ENCODE measurements at regions not wholly inside any gene's neighbourhood (a gene's known extent, or its start where the extent isn't known, plus 50 kb on each side); places are given as distances from the start of the nearest gene placed in this dataset.

DNA sequence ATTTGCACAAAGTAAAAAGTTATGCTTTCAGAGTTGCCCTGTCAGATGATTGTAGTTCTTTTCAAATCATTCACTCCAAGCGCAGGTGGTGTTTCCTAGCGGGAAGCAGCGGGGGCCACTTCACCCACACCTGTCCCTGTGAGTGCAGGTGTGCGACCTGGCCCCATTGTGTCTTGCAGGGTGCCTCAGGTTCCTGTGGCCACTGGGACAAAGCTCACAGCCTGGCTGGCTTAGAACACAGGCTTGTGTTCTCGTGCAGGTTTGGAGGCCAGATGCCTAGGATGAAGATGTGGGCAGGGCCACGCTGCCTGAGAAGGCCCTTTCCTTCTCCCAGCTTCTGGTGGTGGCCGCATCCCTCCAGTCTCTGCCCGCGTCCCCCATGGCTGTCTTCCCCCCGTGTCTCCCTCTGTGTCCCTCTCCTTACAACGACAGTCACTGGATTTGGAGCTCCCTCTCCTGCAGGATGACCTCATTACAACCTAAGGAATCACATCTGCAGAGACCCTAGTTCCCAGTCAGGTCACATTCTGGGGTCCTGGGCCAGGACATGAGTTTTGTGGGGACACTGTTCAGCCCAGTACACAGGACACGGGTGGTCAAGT is 90.5 kb downstream of the NPIPB11 start:
- Histone ChIP-seq H3K4me3 (no peak overlapping the region), H3K36me3 (no peaks in the 10 kb centered on the region), H3K9me3 (no peaks in the 10 kb centered on the region), H3K4me1 (peaks cover 0 to 2% of the 10 kb centered on the region in 2 donors), H3K27me3 (no peaks in the 10 kb centered on the region), H3K27ac (no peak overlapping the region)
- intact Hi-C loops (cut with DNase I; ENCODE audit: low total_unique reads) (no loop called here), in situ Hi-C loops (cut with MboI; ENCODE audit: low sequenced_read_pairs in 4 of 4) (no loop called here)
- TF ChIP-seq, protein P1, sequence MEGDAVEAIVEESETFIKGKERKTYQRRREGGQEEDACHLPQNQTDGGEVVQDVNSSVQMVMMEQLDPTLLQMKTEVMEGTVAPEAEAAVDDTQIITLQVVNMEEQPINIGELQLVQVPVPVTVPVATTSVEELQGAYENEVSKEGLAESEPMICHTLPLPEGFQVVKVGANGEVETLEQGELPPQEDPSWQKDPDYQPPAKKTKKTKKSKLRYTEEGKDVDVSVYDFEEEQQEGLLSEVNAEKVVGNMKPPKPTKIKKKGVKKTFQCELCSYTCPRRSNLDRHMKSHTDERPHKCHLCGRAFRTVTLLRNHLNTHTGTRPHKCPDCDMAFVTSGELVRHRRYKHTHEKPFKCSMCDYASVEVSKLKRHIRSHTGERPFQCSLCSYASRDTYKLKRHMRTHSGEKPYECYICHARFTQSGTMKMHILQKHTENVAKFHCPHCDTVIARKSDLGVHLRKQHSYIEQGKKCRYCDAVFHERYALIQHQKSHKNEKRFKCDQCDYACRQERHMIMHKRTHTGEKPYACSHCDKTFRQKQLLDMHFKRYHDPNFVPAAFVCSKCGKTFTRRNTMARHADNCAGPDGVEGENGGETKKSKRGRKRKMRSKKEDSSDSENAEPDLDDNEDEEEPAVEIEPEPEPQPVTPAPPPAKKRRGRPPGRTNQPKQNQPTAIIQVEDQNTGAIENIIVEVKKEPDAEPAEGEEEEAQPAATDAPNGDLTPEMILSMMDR (IDR thresholded peaks at IDR 0.05 in 4 of 5, conservative IDR thresholded peaks at IDR 0.05 in 1 of 5): peak in 2 of 5 experiments; percentile 28 to 36
- TF ChIP-seq POLR2A (IDR thresholded peaks at IDR 0.05): no peak
- ATAC-seq: peak; percentile 23 to 55
- no peak for DNase-seq

DNA sequence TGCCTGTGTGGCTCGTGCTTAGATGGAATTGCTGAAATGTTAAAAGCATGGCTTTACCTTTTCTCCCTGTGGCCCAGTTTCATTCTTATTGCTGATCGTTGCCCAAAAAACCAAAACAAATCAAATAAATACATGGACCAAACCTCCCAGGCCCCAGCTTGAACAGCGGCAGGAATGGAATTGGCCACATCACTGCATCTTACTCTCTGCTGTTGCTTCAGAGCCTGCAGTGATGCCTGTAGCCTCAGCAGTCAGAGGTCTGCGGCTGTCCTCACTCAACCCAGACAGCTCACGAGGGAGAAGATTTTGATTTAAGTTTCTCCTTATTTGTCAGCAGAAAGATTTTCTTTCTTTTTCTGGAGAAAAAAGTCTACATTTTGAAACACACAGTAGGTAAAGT is 91.5 kb downstream of the NPIPB11 start:
- ATAC-seq: no peak
- no peak overlapping the region for H3K4me3 ChIP-seq
- no peak for DNase-seq
- in situ Hi-C loops (cut with MboI; ENCODE audit: low sequenced_read_pairs in 4 of 4) (no loop called here), intact Hi-C loops (cut with DNase I; ENCODE audit: low total_unique reads) (no loop called here)
- no peaks in the 10 kb centered on the region for H3K27me3 ChIP-seq
- no peaks in the 10 kb centered on the region for H3K9me3 ChIP-seq
- peaks cover 0 to 7% of the 10 kb centered on the region in 2 donors for H3K4me1 ChIP-seq
- no peaks in the 10 kb centered on the region for H3K36me3 ChIP-seq
- TF ChIP-seq, protein P1 (IDR thresholded peaks at IDR 0.05 in 4 of 5, conservative IDR thresholded peaks at IDR 0.05 in 1 of 5): no peak
- no peak for TF ChIP-seq POLR2A (IDR thresholded peaks at IDR 0.05)
- no peak overlapping the region for H3K27ac ChIP-seq

DNA sequence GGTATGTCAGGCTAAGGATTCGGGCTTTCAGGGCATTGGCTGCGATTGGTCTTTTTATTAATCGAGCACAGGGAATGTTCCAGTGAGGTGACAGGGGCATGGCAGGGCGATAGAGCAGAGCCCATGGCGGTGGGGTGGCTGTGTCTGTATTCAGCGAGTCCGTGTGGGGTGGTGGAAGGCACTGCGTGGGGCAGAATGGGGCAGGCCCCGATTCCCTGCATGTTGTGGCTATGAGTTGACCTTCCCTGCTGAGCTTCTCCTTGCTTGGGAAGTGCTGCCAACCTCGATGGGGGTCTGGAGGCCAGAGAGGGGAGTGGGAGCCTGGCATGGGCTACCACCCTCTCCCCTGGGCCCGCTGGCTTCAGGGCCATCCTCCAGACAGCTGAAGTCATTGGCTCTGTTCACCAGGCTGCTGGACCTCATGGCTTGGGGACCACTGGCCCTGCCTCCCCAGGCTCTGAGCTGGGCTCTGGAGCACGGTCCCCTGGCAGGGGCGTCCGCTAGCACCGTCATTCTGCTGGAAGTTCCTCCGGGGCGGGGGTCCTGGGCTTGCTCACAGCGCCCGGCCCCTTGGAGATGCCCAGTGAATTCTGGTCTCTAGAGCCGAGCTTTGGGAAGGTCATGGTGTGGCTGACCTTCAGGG is 92.1 kb downstream of the NPIPB11 start:
- intact Hi-C loops (cut with DNase I; ENCODE audit: low total_unique reads): no loop called here
- DNase-seq: no peak
- no peak overlapping the region for H3K27ac ChIP-seq

DNA sequence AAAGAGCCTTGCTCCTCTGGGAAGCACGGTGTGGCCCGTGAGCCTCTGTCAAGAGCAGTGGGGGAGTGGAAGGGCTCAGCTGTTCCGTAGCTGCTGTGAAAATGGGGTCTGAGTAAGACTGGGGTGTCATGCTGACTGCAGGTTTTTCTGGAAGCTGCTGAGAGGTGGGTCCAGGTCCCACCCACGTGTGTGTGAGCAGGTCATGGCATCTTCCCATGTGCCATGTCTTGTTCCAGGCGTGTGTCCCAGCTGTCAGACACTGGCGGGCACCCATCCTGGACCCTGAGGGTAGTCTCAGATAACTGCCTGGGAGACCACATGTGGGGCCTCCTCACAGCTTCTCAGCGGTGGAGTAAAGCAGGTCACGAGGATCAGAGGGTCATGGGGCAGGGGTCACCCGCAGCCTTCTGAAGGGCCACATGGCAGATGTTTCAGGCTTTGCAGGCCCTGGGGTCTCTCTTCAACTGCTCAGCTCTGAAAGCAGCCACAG is 92.9 kb downstream of the NPIPB11 start:
- Histone ChIP-seq H3K9me3 (no peaks in the 10 kb centered on the region), H3K4me1 (peaks cover 0 to 7% of the 10 kb centered on the region in 2 donors), H3K27ac (no peak overlapping the region), H3K4me3 (no peak overlapping the region), H3K36me3 (no peaks in the 10 kb centered on the region), H3K27me3 (no peaks in the 10 kb centered on the region)
- DNase-seq (no peak), ATAC-seq (no peak)
- intact Hi-C loops (cut with DNase I; ENCODE audit: low total_unique reads): no loop called here
- no peak for TF ChIP-seq POLR2A (IDR thresholded peaks at IDR 0.05)
- TF ChIP-seq, protein P1 (IDR thresholded peaks at IDR 0.05 in 4 of 5, conservative IDR thresholded peaks at IDR 0.05 in 1 of 5): no peak
- in situ Hi-C loops (cut with MboI; ENCODE audit: low sequenced_read_pairs in 4 of 4): no loop called here

More for the DNA sequence above, 92.1 kb downstream of the NPIPB11 start:
- Histone ChIP-seq H3K27me3 (no peaks in the 10 kb centered on the region), H3K9me3 (no peaks in the 10 kb centered on the region), H3K36me3 (no peaks in the 10 kb centered on the region), H3K4me3 (no peak overlapping the region), H3K4me1 (peaks cover 0 to 7% of the 10 kb centered on the region in 2 donors)
- ATAC-seq: no peak
- in situ Hi-C loops (cut with MboI; ENCODE audit: low sequenced_read_pairs in 4 of 4): no loop called here
- TF ChIP-seq, protein P1 (IDR thresholded peaks at IDR 0.05 in 4 of 5, conservative IDR thresholded peaks at IDR 0.05 in 1 of 5): no peak
- TF ChIP-seq POLR2A (IDR thresholded peaks at IDR 0.05): no peak

All from gastrocnemius medialis (tissue), 4 donors.